Spleen (tissue), 11 donors: ENCODE measurements at regions not wholly inside any gene's neighbourhood (a gene's known extent, or its start where the extent isn't known, plus 50 kb on each side); places are given as distances from the start of the nearest gene placed in this dataset.

Source experiments
- DNase-seq: peaks from one replicate; pipeline ENCODE4 v3.0.0-alpha.2; 2020
- H3K27ac ChIP-seq, 8 donors: fragments of 200-600 bp; sonication (generic) in 7 of 8; 1 replicate in 4 of 8; 2 replicates in 4 of 8; pipeline versions ENCODE4 v1.5.0 to v1.8.0; 2016 to 2021; ENCODE audit warnings: inconsistent platforms in 4 of 8, mild to moderate bottlenecking in 4 of 8, moderate library complexity in 1 of 8
- H3K27me3 ChIP-seq, 7 donors: fragments of 200-600 bp; sonication (generic) in 6 of 7; replicated peaks in 1 of 7; 1 replicate in 4 of 7; 2 replicates in 3 of 7; pipeline versions ENCODE4 v1.5.0 to v1.8.0; 2016 to 2021; ENCODE audit warnings: inconsistent platforms in 3 of 7, mild to moderate bottlenecking in 1 of 7
- H3K36me3 ChIP-seq, 6 donors: fragments of 200-600 bp; sonication (generic) in 5 of 6; 1 replicate in 4 of 6; 2 replicates in 2 of 6; pipeline versions ENCODE4 v1.5.0 to v1.8.0; 2016 to 2021; ENCODE audit warnings: inconsistent platforms in 2 of 6
- H3K4me1 ChIP-seq, 6 donors: fragments of 200-600 bp; sonication (generic) in 5 of 6; 1 replicate in 3 of 6; 2 replicates in 3 of 6; pipeline versions ENCODE4 v1.5.0 to v1.8.0; 2016 to 2021; ENCODE audit warnings: inconsistent platforms in 3 of 6
- H3K4me3 ChIP-seq, 8 donors: fragments of 200-600 bp; sonication (generic) in 7 of 8; 1 replicate in 4 of 8; 2 replicates in 4 of 8; pipeline versions ENCODE4 v1.5.0 to v1.8.0; 2016 to 2021; ENCODE audit warnings: inconsistent platforms in 4 of 8, mild to moderate bottlenecking in 4 of 8, moderate library complexity in 2 of 8
- H3K9me3 ChIP-seq, 8 donors: fragments of 200-600 bp; sonication (generic) in 7 of 8; 1 replicate in 4 of 8; 2 replicates in 4 of 8; pipeline versions ENCODE4 v1.5.0 to v1.8.0; 2016 to 2021; ENCODE audit warnings: inconsistent platforms in 4 of 8
- POLR2A ChIP-seq, 3 donors: fragments of 450-650 bp; IDR thresholded peaks; one replicate each; pipeline ENCODE4 v1.5.1; 2017; ENCODE audit warnings: antibody characterized with exemption in 3 of 3, mild to moderate bottlenecking in 1 of 3
- POLR2AphosphoS5 ChIP-seq, 3 donors: sonication (generic); formaldehyde crosslinking; IDR thresholded peaks; one replicate each; pipeline ENCODE4 v1.5.1; 2017; ENCODE audit warnings: antibody characterized with exemption in 3 of 3
- WGBS, 5 donors: extraction: QIAGEN DNeasy Blood & Tissue Kit in 3 of 5; methylation state at CpG; one replicate each; pipeline versions ENCODE4 v1.1.5 to v1.1.7; 2013 to 2018; 5-methylcytosine and 5-hydroxymethylcytosine counted together
- intact Hi-C: fragments of 100-400 bp; cut with DNase I; formaldehyde crosslinking; loops from one replicate; pipeline ENCODE4 v1.15.0; 2023; ENCODE audit warnings: low total_unique reads
- TF ChIP-seq, protein P1 (sequence below), 11 experiments: fragments of 200-600 bp in 7 of 11; fragments of 450-650 bp in 4 of 11; sonication (generic) in 4 of 11; IDR thresholded peaks in 8 of 11; conservative IDR thresholded peaks in 3 of 11; 1 replicate in 7 of 11; 2 replicates in 4 of 11; pipeline versions ENCODE4 v1.4.0 to v1.8.0; 2016 to 2021; ENCODE audit warnings: antibody characterized with exemption in 11 of 11, inconsistent platforms in 4 of 11, mild to moderate bottlenecking in 1 of 11
- donor health status: healthy with polysubstance abuse.
- donor health status: DM: no; HTN: no; CAD: no; lungs with moderate emphysema.
- donor health status: DM: no; HTN: no; CAD: no.
- donor health status: Bipolar disorder and iron deficiency.
- donor health status: healthy.
- donor health status: DM: no; HTN: no; CAD: no.
- donor health status: DM: yes; HTN: yes; CAD: no.

DNA sequence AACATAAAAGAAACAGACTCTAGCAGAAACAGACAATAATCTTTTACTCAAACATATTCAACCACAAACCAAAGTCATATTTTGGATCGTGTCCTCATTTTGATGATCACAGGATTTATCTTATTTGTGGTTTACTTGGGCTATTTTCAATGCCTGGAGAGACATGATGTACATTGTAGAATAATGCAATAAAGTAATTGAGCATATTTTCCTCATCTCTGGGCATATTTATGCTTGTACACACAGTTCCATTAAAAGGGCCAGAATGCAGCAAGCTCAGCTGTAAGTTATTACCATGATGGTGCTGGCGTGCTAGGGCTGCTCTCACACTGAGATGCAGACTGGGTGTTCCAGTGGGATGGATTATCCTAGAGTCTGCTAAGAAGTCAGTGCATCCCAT lies 456.7 kb downstream of the TLE4 start:
- H3K36me3 ChIP-seq: no peaks in the 10 kb centered on the region
- H3K4me3 ChIP-seq: no peak overlapping the region
- H3K27ac ChIP-seq: no peak overlapping the region
- intact Hi-C loops: no loop called here
- DNase-seq: no peak
- peaks cover 0 to 4% (median 0%) of the 10 kb centered on the region in 6 donors for H3K4me1 ChIP-seq
- peaks cover 0 to 13% (median 7%) of the 10 kb centered on the region in 8 donors for H3K9me3 ChIP-seq
- TF ChIP-seq POLR2A (IDR thresholded peaks at IDR 0.05) (no peak), POLR2AphosphoS5 (IDR thresholded peaks at IDR 0.05) (no peak)
- TF ChIP-seq, protein P1, sequence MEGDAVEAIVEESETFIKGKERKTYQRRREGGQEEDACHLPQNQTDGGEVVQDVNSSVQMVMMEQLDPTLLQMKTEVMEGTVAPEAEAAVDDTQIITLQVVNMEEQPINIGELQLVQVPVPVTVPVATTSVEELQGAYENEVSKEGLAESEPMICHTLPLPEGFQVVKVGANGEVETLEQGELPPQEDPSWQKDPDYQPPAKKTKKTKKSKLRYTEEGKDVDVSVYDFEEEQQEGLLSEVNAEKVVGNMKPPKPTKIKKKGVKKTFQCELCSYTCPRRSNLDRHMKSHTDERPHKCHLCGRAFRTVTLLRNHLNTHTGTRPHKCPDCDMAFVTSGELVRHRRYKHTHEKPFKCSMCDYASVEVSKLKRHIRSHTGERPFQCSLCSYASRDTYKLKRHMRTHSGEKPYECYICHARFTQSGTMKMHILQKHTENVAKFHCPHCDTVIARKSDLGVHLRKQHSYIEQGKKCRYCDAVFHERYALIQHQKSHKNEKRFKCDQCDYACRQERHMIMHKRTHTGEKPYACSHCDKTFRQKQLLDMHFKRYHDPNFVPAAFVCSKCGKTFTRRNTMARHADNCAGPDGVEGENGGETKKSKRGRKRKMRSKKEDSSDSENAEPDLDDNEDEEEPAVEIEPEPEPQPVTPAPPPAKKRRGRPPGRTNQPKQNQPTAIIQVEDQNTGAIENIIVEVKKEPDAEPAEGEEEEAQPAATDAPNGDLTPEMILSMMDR (IDR thresholded peaks at IDR 0.05 in 8 of 11, conservative IDR thresholded peaks at IDR 0.05 in 3 of 11): no peak
- H3K27me3 ChIP-seq: no peaks in the 10 kb centered on the region
- 53 to 70% (median 67%) methylated on average over 2 of the region's 2 CpGs for WGBS, 5 donors

DNA sequence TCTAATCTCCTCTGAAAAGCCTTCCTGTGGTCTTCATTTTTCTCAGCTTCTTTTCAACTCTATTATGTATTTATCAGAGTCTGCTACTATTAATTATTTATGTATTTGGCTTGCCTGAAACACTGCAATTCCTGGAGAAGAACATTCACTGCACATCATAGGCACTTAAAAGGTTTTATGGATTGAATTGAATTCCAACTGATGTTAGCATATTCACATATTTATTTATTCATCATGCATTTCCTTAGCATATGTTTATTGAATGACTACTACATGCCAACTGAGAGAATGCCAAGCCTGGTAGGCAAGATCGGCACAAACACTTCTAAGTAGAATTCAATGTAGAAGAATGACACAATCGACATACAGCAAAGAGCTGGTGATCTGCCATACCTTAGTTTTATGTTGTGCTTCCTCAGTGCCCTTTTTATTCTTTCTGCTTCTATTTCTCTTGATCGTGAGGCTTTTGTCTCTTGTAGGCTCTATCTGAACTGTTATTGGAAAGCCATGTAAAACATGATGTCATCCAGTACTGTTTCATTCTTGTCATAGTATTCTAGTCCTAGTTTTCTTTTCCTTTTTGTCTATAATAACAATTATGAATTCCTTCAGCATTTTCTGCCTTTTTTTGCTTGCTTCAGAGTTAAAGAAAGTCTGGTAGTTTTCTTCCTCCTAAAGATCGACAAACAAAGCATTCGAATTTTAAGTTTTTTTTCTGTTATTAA lies 454.2 kb downstream of the TLE4 start:
- no peaks in the 10 kb centered on the region for H3K36me3 ChIP-seq
- H3K27me3 ChIP-seq: no peaks in the 10 kb centered on the region
- no peaks in the 10 kb centered on the region for H3K9me3 ChIP-seq
- peaks cover 0 to 4% (median 0%) of the 10 kb centered on the region in 6 donors for H3K4me1 ChIP-seq
- DNase-seq: no peak
- intact Hi-C loops: no loop called here
- TF ChIP-seq POLR2AphosphoS5 (IDR thresholded peaks at IDR 0.05): no peak
- no peak for TF ChIP-seq POLR2A (IDR thresholded peaks at IDR 0.05)
- TF ChIP-seq, protein P1 (IDR thresholded peaks at IDR 0.05 in 8 of 11, conservative IDR thresholded peaks at IDR 0.05 in 3 of 11): no peak
- H3K27ac ChIP-seq: no peak overlapping the region
- WGBS, 5 donors: 85 to 92% (median 88%) methylated on average over 5 of the region's 5 CpGs
- no peak overlapping the region for H3K4me3 ChIP-seq

DNA sequence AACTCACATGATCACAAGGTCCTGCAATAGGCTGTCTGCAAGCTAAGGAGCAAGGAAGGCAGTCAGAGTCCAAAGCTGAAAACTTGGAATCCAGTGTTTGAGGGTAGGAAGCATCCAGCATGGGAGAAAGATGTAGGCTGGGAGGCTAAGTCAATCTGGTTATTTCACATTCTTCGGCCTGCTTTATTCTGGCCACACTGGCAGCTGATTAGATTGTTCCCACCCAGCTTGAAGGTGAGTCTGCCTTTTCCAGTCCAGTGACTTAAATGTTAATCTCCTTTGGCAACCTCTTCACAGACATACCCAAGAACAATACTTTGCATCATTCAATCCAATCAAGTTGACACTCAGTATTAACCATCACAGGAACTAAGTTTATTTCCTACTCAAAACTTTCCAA lies 453.4 kb downstream of the TLE4 start:
- Histone ChIP-seq H3K36me3 (no peaks in the 10 kb centered on the region), H3K4me1 (peaks cover 0 to 4% (median 0%) of the 10 kb centered on the region in 6 donors), H3K27ac (no peak overlapping the region), H3K9me3 (no peaks in the 10 kb centered on the region), H3K4me3 (no peak overlapping the region), H3K27me3 (no peaks in the 10 kb centered on the region)
- intact Hi-C loops: no loop called here
- no peak for DNase-seq
- no peak for TF ChIP-seq POLR2A (IDR thresholded peaks at IDR 0.05)
- TF ChIP-seq, protein P1 (IDR thresholded peaks at IDR 0.05 in 8 of 11, conservative IDR thresholded peaks at IDR 0.05 in 3 of 11): no peak
- TF ChIP-seq POLR2AphosphoS5 (IDR thresholded peaks at IDR 0.05): no peak
- 88 to 100% (median 92%) methylated on average over 1 of the region's 1 CpG for WGBS, 5 donors

DNA sequence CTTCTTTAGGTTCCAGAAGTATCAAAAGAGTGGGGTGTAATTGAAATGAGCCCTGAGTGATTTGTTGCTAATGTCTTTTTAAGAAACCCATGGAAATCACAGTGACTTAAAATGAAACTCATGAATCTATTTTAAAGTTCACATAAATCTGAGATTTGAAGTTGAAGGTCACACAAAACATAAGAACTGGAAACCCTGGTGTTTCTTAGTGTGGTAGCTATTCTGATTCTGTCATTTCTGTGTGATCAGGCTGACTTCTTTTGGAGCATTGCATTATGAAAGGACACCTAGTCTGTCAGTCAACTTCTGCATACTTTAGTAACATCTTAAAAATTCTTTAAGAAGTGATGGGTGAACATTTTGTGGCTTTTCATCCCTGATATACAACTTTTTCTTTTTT lies 448.8 kb downstream of the TLE4 start:
- Histone ChIP-seq H3K4me3 (no peak overlapping the region), H3K36me3 (no peaks in the 10 kb centered on the region), H3K9me3 (no peaks in the 10 kb centered on the region), H3K4me1 (no peaks in the 10 kb centered on the region), H3K27ac (no peak overlapping the region), H3K27me3 (no peaks in the 10 kb centered on the region)
- DNase-seq: no peak
- TF ChIP-seq POLR2AphosphoS5 (IDR thresholded peaks at IDR 0.05): no peak
- TF ChIP-seq POLR2A (IDR thresholded peaks at IDR 0.05): no peak
- TF ChIP-seq, protein P1 (IDR thresholded peaks at IDR 0.05 in 8 of 11, conservative IDR thresholded peaks at IDR 0.05 in 3 of 11): no peak
- intact Hi-C loops: no loop called here
